ENCODE measurements at regions not wholly inside any gene's neighbourhood (a gene's known extent, or its start where the extent isn't known, plus 50 kb on each side); places are given as distances from the start of the nearest gene placed in this dataset.
"Not testable (repeated sequence)": the region's sequence is repeated elsewhere in the genome, so short reads cannot be mapped to it uniquely, and the experiment has no call there.

DNA sequence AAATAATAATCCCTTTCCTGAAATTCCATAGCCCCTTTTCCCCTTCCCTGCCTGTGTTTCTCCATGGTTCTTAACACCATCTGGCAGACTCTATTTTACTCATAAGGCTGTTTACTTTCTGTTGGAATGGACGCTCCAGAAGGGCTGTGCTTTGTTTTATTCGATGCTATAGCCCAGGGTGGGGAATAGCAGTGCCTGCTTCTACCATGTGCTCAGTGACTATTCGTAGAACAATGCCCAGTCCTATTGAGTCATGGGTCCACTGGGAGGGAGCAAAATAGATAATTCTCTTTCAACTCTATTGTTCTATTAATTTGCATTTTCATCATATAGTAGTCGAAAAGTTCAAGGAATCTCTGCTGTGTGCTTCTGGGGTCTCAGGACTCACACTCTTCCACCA is 565.1 kb downstream of the C6orf118 start (continued):
- no peak for TF ChIP-seq TCF7L2 (IDR thresholded peaks at IDR 0.05; ENCODE audit: borderline replicate concordance, extremely low read depth, insufficient read depth, insufficient read length)
- TF ChIP-seq CEBPB (IDR thresholded peaks at IDR 0.05; ENCODE audit: low read depth) = no peak
- TF ChIP-seq POLR2A (IDR thresholded peaks at IDR 0.05; ENCODE audit: borderline replicate concordance, extremely low read depth, insufficient read depth, insufficient read length) = no peak
- no peak for TF ChIP-seq CBX3 (IDR thresholded peaks at IDR 0.05; ENCODE audit: low read depth)
- no peak for TF ChIP-seq ZNF274 (IDR thresholded peaks at IDR 0.05; ENCODE audit: low read depth, low read length)
- no peak for TF ChIP-seq YY1 (IDR thresholded peaks at IDR 0.05; ENCODE audit: extremely low read depth, insufficient replicate concordance, low read depth, low read length)
- TF ChIP-seq, protein P1, sequence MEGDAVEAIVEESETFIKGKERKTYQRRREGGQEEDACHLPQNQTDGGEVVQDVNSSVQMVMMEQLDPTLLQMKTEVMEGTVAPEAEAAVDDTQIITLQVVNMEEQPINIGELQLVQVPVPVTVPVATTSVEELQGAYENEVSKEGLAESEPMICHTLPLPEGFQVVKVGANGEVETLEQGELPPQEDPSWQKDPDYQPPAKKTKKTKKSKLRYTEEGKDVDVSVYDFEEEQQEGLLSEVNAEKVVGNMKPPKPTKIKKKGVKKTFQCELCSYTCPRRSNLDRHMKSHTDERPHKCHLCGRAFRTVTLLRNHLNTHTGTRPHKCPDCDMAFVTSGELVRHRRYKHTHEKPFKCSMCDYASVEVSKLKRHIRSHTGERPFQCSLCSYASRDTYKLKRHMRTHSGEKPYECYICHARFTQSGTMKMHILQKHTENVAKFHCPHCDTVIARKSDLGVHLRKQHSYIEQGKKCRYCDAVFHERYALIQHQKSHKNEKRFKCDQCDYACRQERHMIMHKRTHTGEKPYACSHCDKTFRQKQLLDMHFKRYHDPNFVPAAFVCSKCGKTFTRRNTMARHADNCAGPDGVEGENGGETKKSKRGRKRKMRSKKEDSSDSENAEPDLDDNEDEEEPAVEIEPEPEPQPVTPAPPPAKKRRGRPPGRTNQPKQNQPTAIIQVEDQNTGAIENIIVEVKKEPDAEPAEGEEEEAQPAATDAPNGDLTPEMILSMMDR (IDR thresholded peaks at IDR 0.05 in 2 of 3, conservative IDR thresholded peaks at IDR 0.05 in 1 of 3; ENCODE audit: borderline replicate concordance in 1 of 3, insufficient read depth in 1 of 3, low read depth in 2 of 3, low read length in 2 of 3) = no peak
- no peak for TF ChIP-seq EGR1 (IDR thresholded peaks at IDR 0.05; ENCODE audit: low read depth)
- TF ChIP-seq SRF (IDR thresholded peaks at IDR 0.05; ENCODE audit: low read depth) = no peak
- no peak for TF ChIP-seq ZFX (IDR thresholded peaks at IDR 0.05)

GRCh38 chr6:164741938-164742451 is 567.4 kb downstream of the C6orf118 start:
- no TSS peak for BruUV-seq (replicated peaks)
- ATAC-seq (no peak), DNase-seq (ENCODE audit: low read depth, low spot score) (no peak)
- Histone ChIP-seq H3K27ac (ENCODE audit: low read depth, low read length) (no peak overlapping the region), H3K4me1 (ENCODE audit: control insufficient read depth in 1 of 2, insufficient read depth in 2 of 2, low read length in 2 of 2) (no peaks in the 10 kb centered on the region), H4K20me1 (ENCODE audit: insufficient read depth) (no peaks in the 10 kb centered on the region), H2AFZ (ENCODE audit: low read depth, low read length, poor library complexity, severe bottlenecking) (no peak overlapping the region), H3K9ac (ENCODE audit: low read length) (no peak overlapping the region), H3K9me3 (ENCODE audit: control insufficient read depth in 1 of 2, insufficient read depth in 1 of 2, low read depth in 1 of 2, low read length in 2 of 2) (peaks cover 6 to 7% of the 10 kb centered on the region in 2 experiments; a peak in 2 of 4 replicates), H3K9me2 (ENCODE audit: insufficient read depth) (no peaks in the 10 kb centered on the region), H3K27me3 (ENCODE audit: insufficient read depth, low read length) (no peaks in the 10 kb centered on the region), H3K4me3 (replicated peaks in 1 of 2; ENCODE audit: low read depth in 1 of 2, low read length in 2 of 2) (no peak overlapping the region), H3K4me2 (ENCODE audit: low read length) (no peak overlapping the region), H3K36me3 (ENCODE audit: control insufficient read depth in 1 of 2, insufficient read depth in 2 of 2, low read length in 2 of 2) (no peaks in the 10 kb centered on the region), H3K79me2 (ENCODE audit: insufficient read depth, low read length) (no peaks in the 10 kb centered on the region)
- ChIA-PET CTCF (no interaction called here), RAD21 (ENCODE audit: low non-redundant PET in 1 of 2, low total read pairs in 2 of 2, uncharacterized antibody in 2 of 2, unreplicated experiment in 2 of 2) (no interaction called here), POLR2A (no interaction called here)
- intact Hi-C loops (cut with micrococcal nuclease) = no loop called here
- TF ChIP-seq SRF (IDR thresholded peaks at IDR 0.05; ENCODE audit: low read depth) (no peak), MAX (IDR thresholded peaks at IDR 0.05) (no peak)

- ATAC-seq; H3K9me2 ChIP-seq (ENCODE audit: insufficient read depth); H3K79me2 ChIP-seq (ENCODE audit: insufficient read depth, low read length); RAD21 ChIA-PET (ENCODE audit: low non-redundant PET in 1 of 2, low total read pairs in 2 of 2, uncharacterized antibody in 2 of 2, unreplicated experiment in 2 of 2); H3K27ac ChIP-seq (ENCODE audit: low read depth, low read length); intact Hi-C loops (cut with micrococcal nuclease); H3K36me3 ChIP-seq (ENCODE audit: control insufficient read depth in 1 of 2, insufficient read depth in 2 of 2, low read length in 2 of 2); DNase-seq (ENCODE audit: low read depth, low spot score); H4K20me1 ChIP-seq (ENCODE audit: insufficient read depth); H3K4me3 ChIP-seq (replicated peaks in 1 of 2; ENCODE audit: low read depth in 1 of 2, low read length in 2 of 2); BruUV-seq (replicated peaks); POLR2A ChIA-PET; H3K4me2 ChIP-seq (ENCODE audit: low read length); H3K9ac ChIP-seq (ENCODE audit: low read length); CTCF ChIA-PET; H3K4me1 ChIP-seq (ENCODE audit: control insufficient read depth in 1 of 2, insufficient read depth in 2 of 2, low read length in 2 of 2); H2AFZ ChIP-seq (ENCODE audit: low read depth, low read length, poor library complexity, severe bottlenecking); H3K27me3 ChIP-seq (ENCODE audit: insufficient read depth, low read length): not testable (repeated sequence)
- H3K9me3 ChIP-seq (ENCODE audit: control insufficient read depth in 1 of 2, insufficient read depth in 1 of 2, low read depth in 1 of 2, low read length in 2 of 2) = peaks cover 6 to 11% of the 10 kb centered on the region in 2 experiments; a peak in 2 of 4 replicates
These were observed 573.3 kb downstream of the C6orf118 start for GRCh38 chr6:164736090-164736489.
